HG03108 (cell line): ENCODE measurements at regions not wholly inside any gene's neighbourhood (a gene's known extent, or its start where the extent isn't known, plus 50 kb on each side); places are given as distances from the start of the nearest gene placed in this dataset.
"Not testable (repeated sequence)": the region's sequence is repeated elsewhere in the genome, so short reads cannot be mapped to it uniquely, and the experiment has no call there.

Source experiments
- ATAC-seq: cut with Tn5 transposase; IDR thresholded peaks from one replicate; pipeline ENCODE4 v1.9.1; 2021; ENCODE audit warnings: moderate library complexity; ENCODE audit not compliant: unreplicated experiment

DNA sequence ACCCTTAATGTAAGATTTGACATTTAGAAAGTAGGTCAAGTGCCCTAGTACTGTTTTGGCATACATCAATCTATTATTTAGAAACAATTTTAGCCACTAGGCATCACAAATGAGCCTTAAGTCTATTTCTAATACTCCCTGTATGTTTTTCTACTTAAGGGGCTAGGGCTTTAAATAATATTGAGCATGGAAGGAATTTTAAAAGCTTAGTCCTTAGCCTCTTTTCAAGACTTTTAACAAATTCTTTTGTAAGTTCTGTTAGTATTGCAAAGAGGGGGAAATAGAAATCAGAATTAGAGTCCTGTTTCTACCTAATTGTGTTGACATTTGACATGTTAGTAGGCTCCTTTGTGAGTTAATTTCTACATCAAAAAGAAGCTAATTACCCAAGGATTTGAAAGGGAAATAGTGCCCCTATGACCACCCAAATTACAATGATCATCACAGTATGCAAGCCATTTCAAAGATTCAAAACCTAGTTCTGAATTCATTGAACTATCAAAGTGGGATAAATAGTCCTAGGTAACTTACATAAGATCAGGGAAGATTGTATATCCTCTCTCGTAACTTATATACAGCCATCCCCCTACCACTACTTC, 647.8 kb upstream of the ACO1 start:
- no peak for ATAC-seq

DNA sequence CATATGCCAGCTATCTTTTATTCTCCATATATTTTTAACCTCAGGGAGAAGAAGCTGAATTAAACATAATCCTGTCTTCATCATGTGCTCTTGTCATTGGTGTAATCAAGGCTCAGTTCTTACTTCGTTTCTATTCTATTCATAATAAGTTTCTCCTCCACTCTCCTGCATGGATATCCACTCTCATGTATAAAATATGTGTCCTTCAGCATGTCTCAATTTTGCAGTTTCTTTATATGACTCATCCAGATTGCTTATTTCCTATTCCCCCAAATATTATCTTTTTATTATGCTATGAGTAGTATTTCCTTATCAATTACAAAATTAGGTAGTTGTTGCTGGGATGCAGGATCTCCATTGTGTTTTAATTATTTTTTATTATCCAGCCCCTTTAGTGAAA, 643.7 kb upstream of the ACO1 start:
- no peak for ATAC-seq

DNA sequence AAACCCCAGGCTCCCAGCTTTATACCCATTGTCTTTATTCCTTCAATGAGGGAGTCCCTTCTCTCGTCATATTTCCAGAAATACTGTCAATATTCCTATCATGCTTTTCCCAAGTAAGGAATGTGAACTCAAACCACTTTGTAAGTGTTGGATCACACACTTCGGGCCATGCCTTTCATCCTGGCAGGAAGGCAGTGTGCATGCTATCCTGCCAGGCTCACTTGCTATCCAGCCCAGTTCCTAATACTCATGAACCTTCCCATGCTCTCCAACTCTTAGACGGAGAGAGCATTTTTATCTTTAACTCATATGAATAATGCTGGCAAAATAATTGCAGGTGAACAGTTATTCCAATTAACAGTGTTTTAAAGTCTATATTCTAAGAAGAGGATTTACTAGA, 639.9 kb upstream of the ACO1 start:
- no peak for ATAC-seq

DNA sequence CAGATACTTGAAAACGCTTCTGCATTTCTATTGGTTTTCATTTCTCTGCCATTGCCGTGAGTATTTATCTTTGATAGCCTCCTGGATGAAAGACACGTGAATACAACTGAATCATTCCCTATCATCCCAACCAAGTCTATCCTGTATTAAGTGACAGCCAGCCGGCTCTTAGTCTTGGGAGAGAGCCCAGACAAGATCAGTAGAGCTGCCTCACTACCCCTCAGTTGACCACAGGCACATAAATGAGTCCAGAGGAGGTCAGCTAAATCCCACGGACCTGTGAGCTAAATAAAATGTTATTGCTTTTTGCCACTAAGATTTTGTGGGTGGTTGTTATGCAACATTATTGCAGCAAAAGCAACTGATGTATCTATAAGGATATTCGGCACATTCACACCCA, 639.0 kb upstream of the ACO1 start:
- no peak for ATAC-seq

DNA sequence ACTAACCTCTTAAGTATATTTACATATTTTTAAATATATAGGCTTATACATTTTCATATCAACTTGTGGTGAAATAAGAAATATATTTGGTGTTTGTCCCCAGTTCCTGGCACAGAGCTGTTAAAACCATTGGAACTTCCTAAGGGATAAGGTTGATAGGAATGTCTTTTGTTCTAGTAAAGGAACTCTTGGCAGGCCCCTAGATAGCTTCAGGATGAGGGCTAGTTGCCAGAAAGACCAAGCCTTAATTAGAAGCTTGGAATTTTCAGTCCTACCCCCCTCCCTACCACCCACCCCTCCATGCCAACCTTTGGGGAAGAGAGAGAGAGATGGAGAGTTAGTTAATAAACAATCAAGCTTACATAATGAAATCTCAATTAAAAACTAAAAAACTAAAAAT, 638.6 kb upstream of the ACO1 start:
- ATAC-seq, result no peak

DNA sequence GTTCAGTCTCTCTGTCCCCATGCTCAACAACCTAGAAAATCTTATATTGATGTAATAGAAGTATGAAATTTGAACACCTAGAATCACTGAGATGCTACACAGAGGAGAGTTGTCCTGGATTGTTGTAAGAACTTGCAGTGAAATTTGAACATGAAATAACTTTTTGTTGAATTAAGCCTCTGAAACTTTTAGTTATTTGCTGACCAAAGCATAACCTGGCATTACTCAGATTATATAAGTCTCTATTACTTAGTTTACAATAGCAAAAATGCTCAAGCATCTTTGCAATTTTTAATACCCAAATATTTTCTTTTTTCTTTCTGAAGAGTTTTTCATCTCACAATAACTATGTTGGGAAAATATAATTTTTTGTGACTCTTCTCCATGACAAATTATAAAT, 630.7 kb upstream of the ACO1 start:
- no peak for ATAC-seq

DNA sequence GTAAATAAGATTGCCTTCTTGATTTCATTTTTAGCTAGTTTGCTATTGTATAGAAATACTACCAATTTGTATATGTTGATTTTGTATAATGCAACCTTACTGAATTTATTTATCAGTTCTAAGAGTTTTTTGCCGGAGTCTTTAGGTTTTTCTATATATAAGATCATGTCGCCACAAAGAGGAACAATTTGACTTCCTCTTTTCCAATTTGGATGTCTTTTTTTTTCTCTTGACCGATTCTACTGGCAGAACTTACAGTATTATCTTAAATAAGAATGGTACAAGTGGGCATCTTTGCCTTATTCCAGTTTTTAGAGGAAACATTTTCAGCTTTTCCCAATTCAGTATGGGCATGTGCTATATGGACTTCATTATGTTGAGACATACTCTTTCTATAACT, 624.7 kb upstream of the ACO1 start:
- ATAC-seq, result no peak

DNA sequence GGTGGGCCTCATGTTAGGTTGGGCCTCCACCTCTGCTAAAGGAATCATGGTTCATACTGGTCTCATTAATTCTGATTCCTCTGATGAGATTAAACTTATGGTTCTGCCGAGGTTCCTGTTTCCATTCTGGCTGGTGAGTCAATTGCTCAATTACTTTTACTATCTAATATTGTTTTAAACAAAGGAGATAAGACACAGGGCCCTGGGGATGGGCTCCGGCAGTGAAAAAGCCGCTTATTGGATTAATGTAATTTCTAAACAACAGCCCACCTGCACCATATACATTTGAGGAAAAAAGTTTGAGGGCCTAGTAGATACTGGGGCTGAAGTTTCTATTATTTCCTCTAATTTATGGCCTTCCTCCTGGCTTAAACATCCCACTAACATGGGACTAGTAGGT, 610.4 kb upstream of the ACO1 start:
- ATAC-seq, result not testable (repeated sequence)

DNA sequence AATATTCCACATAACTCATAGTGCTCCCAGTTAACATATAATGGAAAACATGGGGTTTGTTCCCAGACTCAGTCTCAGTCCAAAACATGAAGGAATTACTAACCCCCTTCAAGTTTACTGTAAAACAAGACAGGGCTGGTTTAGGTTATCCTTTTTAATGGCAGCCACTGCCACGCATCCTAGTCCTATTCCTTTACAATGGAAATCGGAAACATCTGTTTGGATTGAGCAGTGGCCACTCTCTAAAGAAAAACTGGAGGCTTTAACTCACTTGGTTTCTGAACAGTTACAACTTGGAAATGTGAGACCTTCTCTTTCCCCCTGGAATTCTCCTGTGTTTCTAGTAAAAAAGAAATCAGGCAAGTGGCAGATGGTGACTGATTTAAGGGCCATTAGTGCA, 609.9 kb upstream of the ACO1 start:
- no peak for ATAC-seq

DNA sequence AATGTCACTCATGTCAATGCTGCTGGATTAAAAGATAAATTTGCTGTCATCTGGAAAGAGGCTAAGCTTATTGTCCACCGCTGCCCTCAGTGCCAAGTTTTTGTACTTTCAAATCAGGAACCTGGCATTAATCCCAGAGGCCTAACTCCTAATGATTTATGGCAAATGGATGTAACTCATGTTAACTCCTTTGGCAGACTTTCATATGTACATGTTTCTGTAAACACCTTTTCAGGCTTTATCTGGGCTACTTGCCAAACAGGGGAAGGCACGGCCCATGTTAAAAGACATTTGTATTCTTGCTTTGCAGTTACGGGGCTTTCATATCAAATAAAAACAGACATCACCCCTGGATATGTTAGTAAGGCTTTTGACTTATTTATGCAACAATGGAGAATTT, 608.0 kb upstream of the ACO1 start:
- no peak for ATAC-seq

DNA sequence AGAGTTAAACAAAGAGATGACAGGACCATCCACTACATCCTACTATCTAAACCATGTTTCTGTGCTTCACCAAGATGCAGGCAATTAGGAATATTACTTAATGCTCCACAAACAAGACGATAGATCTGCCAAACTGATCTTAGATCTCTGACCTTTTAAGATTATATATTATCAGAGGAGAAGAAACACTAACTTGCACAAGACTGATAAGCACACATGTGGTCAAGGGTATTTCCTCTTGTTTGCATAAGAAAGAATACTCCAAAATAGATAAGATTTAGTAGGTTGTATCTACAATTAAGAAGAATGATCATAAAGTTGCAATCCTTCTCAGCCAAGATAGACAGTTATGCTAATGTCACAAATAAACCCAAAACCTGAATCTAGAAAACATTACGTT, 601.0 kb upstream of the ACO1 start:
- no peak for ATAC-seq

DNA sequence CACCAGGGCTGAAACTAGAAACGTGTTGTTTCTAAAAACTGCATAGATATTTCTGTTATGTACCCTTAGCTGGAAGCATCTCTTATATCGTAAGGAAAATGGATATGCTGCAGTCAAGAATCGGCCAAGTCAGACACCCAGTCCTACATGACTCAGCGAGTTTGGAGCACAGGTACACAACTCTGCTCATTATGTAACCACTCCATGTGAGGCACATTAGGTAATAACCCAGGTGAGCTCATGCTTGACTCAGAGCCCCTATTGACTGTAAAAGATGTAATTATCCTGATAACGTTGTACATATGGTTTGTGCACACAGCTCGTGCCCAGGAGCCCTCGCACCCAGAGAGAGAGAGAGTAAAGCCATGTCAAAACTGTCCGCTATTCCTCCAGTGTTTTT, 593.7 kb upstream of the ACO1 start:
- ATAC-seq, result no peak

DNA sequence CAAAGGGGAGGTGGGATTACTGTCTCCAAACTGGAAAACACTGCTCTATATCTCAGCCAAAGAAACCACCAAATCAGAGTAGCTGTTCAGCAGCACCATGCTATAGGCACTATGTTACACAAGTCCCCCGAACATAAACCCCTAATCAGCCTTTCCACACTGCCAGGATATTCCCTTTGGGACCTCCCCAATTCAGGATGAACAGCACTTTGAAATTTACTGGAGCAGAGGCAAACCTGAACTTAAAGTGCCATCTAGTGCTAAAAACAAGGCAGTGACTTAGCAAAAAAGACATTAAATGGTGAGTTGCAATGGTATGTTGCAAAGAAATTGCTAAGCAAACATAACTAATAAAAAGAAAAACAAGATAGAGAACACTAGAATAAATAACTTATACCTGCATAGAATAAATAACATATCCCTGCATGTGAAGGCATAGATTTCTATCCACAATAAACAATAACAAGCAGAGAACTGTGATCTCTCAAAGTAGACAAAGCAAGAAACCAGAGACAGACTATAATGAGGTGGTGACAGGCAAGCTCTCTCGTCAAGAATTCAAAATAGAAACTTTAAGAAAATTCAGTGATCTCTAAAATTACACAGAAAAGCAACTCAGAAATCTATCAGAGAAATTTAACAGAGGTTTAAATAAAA, 584.4 kb upstream of the ACO1 start:
- ATAC-seq, result no peak

DNA sequence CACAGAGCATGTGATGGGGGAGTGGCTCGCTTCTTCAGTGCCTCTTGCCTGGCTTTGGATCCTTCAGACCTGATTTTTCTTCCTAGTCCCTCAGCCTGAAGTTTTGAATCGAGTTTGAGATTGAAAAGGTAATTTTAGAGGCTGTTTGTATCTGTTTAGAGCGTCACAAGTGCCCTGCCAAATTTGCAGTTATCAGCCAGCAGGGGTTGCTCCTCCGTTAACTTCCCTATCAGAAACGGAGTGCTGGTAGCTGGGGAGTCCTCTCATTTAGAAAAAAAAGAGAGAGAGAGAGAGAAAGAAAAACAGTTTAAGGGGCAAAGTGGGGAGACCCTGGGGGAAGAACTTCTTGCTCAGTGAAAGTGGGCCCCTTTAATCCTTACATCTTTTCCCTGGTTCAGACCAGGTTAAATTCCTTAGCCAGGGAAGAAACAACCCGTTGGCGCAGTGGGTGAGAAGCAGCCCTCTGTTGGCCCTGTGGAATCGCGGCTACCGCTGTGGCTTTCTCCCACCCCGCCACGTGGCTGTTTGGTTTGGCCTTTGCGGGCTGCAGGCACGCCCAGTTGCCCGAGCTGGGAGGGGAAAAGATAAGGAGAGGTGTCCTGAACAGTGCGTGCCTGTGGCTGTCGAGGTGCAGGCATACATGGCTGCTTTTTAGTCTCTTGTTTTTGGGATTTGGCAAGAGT, 576.7 kb upstream of the ACO1 start:
- ATAC-seq, result no peak

DNA sequence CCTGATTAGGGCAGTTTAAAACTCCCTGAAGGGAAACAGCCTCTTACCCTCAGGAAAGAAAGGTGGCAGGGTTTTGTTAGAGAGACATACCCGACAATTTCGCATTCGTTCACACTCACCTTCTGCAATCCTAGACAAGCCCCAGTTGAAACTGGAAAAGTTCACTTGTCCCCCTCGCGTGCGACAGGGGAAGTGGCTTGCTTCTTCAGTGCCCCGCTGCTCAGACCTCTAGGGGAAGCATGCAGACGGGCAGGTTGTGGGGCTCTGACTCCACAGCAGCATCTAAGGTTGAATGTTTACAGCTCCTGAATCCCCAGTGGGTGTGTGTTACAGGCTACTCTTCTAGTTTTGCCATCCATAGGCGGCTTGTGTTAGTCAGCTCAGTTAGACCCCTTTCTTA, 575.7 kb upstream of the ACO1 start:
- ATAC-seq, result no peak

DNA sequence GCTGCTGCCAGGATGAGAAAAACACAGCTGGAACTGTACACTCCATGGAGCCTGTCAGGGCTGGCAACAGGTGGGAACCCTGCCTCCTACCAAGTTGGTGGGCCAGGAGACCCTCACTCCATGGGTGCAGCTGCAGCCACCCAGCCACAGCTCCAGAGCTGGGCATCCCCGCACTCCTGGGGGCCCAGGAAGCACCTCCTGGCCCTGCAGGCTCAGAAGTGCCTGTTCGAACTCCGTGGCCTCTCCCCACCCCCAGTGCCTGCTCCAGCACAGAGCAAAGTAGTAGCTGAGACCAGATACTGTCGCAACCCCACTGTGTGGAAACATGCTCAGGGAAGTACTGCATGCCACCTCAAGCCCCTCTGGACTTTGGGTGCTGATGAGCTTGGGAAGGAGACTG, 564.0 kb upstream of the ACO1 start:
- no peak for ATAC-seq

DNA sequence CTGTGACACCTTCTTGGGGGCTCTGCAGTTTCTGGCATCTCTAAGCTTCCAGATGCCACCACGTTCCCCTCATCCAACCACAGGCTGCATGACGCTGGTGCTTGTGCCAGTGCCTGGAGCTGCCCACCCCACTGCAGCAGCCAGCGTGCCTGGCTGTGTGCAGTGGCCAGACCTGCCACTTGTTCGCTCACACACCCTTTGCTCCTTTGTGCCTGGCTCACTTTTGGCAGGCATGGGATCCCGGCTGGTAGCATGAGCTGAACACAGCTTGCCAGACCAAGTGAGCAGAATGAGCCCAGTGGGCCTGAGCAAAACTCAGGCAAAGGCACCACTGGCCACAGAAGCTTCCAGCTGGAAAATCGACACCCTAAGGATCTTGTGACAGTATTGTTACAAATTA, 562.9 kb upstream of the ACO1 start:
- ATAC-seq, result no peak

DNA sequence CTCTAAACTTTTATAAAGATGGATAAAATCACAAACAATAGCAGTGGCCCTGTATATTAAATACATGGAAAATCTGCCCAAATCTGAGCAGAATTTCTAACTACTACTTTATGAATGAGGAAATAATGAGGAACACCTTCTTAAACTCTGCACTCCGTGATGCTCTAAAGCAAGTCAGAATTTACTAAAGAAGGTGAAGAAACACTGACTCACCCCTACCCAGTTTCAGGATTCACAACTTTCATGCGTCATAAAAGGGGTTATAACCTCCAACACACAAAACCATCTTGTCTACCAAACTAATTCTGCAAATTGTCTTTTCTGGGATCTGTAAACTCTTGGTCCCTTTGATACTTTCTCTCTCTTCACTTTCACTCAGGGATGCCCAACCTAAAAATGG, 561.1 kb upstream of the ACO1 start:
- no peak for ATAC-seq

DNA sequence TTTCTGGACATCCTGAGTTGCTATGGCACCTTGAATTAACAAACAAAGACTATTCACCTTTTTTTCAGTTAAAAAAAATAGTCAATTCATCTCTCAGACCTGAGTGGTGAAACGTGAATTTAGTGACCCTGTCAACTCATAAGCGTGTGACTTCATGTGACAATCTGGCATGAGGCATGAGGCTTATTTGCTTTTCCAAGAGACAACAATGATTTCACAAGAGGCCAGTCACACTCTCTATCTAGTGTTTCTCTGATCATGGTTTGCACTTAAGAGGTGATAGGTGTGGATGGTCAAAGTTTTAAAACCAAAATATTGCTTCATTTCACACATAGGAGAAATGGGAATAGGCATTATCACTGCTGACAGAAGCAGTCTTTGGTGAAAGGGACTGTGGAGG, 559.6 kb upstream of the ACO1 start:
- ATAC-seq, result no peak

DNA sequence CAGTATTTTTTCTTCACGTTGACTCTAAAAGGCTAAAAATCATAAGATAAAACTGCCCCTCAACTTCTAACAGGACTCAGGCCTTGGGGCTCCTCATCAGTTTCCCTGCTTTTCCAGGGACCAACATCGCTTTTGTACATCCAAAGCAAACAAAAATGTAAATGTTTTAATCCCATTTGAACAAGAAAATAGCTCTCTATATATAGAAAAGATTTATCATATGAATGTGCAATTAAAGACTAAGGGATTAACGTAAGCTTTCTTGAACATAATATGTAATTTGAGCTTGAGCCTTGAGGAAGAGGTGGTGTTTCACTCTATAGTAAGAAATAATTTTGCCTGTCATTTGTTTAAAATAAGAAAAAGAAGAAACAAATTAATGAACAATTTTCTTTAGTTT, 547.2 kb upstream of the ACO1 start:
- no peak for ATAC-seq

DNA sequence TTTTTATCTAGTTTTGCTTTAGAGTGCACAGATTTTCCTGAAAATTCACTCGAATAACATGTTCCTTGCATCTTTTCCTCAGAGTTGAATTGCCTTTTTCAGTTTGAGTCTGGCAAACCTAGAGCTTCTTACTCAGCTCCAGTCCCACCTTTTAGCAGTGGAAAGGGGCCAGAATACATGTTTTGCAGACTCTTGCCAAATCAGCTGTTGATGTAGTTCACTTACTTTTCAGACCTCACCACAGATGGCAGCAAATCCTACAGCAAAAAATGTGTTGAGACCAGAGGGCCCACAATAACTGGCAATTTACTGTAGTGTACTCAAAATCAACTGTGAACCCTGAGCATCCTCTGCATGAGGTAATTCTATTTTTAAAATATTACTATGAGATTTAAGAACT, 545.2 kb upstream of the ACO1 start:
- no peak for ATAC-seq

DNA sequence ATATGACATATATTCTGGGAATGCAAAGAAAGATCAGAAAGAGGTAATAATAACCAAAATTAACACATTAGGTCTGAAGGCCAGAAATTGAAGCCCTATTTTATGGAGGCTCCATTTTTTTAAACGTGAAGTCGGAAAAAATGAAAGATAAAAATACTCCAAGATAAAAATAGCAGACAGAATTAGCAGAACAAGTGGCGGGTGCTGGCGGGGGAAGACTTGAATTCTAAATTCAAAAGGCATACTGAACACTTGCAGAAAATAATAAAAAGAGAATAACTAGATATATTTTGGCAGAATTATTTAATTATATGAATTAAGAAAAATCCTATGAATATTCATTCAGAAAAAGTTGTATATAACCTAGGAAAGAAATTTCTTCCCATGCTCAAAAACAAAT, 543.7 kb upstream of the ACO1 start:
- ATAC-seq, result no peak

DNA sequence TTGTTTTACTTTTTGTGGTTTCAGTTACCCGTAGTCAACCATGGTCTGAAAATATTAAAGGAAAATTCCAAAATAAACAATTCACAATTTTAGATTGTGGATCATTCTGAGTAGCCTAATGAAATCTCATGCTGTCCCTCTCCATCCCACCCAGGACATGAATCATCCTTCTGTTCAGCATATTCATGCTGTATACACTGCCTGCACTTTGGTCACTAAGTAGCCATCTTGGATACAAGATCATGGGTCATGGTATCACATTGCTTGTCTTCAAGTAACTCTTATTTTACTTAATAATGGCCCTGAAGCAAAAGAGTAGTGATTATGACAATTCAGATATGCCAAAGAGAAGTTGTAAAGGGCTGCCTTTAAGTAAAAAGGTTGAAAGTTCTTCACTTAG, 536.5 kb upstream of the ACO1 start:
- no peak for ATAC-seq
